ENCODE measurements at regions not wholly inside any gene's neighbourhood (a gene's known extent, or its start where the extent isn't known, plus 50 kb on each side); places are given as distances from the start of the nearest gene placed in this dataset.

DNA sequence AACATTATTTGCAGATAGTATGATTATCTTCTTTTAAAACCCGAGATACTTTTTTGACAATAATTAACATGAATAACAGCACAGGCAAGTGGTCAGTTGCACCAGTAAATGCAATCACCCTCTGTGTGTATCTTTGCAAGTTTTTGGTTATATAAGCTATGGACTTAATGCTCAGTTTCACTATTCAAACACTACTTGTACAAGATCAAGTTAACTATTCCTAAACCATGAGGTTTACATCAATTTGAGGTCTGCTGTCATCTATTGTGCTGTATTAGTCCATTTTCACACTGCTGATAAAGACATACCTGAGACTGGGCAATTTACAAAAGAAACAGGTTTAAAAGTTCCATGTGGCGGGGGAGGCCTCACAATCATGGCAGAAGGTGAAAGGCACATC, 323.2 kb downstream of the NR4A2 start:
- H3K4me3 ChIP-seq = no peak overlapping the region
- H3K27ac ChIP-seq (replicated peaks) = no peak overlapping the region
- no peaks in the 10 kb centered on the region for H3K36me3 ChIP-seq
- H3K27me3 ChIP-seq (ENCODE audit: low read depth) = no peaks in the 10 kb centered on the region
- intact Hi-C loops (cut with micrococcal nuclease) = no loop called here
- no peaks in the 10 kb centered on the region for H3K4me1 ChIP-seq
- DNase-seq = no peak
- TF ChIP-seq, protein P1, sequence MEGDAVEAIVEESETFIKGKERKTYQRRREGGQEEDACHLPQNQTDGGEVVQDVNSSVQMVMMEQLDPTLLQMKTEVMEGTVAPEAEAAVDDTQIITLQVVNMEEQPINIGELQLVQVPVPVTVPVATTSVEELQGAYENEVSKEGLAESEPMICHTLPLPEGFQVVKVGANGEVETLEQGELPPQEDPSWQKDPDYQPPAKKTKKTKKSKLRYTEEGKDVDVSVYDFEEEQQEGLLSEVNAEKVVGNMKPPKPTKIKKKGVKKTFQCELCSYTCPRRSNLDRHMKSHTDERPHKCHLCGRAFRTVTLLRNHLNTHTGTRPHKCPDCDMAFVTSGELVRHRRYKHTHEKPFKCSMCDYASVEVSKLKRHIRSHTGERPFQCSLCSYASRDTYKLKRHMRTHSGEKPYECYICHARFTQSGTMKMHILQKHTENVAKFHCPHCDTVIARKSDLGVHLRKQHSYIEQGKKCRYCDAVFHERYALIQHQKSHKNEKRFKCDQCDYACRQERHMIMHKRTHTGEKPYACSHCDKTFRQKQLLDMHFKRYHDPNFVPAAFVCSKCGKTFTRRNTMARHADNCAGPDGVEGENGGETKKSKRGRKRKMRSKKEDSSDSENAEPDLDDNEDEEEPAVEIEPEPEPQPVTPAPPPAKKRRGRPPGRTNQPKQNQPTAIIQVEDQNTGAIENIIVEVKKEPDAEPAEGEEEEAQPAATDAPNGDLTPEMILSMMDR (IDR thresholded peaks at IDR 0.05; ENCODE audit: borderline replicate concordance) = no peak
- H3K9me3 ChIP-seq (replicated peaks) = peaks cover 18% of the 10 kb centered on the region

DNA sequence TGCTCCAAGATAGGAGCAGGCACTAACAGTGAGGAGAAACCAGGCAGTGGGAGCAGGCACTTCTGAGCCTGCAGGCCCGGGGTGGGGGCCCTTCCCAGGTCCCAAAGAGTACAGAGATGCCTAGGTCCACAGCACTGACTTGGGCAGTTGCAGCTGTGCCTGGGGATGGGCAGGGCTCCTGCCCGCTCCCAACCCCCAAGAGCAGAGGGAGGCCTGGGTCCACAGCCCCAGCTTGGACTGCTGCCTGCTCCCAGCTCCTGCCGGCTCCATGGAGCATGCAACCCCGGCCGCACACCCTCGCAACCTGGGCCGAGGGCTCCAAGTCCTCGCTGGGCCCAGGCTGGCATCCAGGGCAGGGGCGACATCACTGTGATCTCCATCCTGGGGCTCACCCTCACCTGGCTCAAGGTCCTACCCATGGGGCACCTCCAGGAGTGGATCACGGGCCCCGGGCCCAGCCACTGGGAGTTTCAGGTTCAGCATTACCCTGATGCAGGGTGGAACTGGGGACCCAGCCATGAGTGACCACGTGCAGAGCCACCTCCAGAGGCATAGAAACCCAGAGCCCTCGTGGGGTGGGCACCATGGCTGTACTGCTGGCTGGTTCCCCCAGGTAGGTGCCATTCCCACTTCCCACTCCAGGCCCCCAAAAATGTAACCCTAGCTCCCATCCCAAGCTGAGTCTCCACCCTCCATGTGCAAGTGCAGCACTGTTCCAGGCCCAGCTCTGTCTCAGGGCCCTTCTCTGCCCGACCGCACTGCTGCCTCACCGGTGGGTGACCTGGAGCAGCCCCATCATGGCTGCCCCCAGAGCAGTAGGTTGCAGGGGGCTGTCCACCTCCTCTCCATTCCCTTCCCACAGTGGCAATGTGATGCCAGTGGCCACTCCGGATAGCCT, 325.6 kb downstream of the NR4A2 start:
- Histone ChIP-seq H3K4me1 (no peaks in the 10 kb centered on the region), H3K27me3 (ENCODE audit: low read depth) (no peaks in the 10 kb centered on the region), H3K36me3 (no peaks in the 10 kb centered on the region), H3K27ac (replicated peaks) (no peak overlapping the region), H3K9me3 (replicated peaks) (peaks cover 18% of the 10 kb centered on the region), H3K4me3 (no peak overlapping the region)
- intact Hi-C loops (cut with micrococcal nuclease) = no loop called here
- TF ChIP-seq, protein P1 (IDR thresholded peaks at IDR 0.05; ENCODE audit: borderline replicate concordance) = no peak
- DNase-seq = no peak

DNA sequence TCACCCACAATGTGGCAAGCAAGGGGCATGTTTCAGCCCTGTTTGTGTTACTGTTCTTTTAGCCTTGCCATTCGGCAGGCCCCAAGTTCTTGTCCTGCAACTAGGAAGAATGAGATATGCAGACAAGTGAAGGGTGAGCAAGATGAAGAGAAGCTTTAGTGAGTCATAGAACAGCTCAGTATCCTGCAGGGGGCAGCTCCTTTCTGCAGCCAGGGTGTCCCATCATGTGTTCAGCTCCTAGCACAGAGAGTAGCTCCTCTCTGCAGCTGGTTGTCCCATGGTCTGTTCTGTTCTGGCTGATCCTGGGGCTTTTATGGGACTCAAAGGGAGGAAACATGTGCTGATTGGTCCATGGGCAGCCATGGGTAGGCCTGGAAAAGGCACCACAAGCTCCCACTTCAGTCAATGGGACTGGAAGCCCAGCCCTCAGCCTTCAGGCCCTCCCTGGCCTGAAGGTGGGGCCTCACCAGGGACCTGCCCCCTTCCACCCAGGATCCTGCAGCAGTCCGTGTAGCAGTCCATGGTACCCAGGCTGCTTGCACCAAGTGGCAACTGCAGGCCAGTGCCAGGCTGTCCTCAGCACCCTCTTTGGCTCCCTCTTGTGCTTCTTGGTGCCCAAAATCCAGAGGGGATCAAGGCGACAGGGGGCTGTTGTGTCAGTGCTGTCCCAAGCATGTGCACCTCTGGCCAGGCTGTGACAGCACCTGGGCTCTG, 326.4 kb downstream of the NR4A2 start:
- H3K27ac ChIP-seq (replicated peaks) = no peak overlapping the region
- no peaks in the 10 kb centered on the region for H3K27me3 ChIP-seq (ENCODE audit: low read depth)
- no peak overlapping the region for H3K4me3 ChIP-seq
- TF ChIP-seq, protein P1 (IDR thresholded peaks at IDR 0.05; ENCODE audit: borderline replicate concordance) = no peak
- DNase-seq = no peak
- no peaks in the 10 kb centered on the region for H3K4me1 ChIP-seq
- peaks cover 13% of the 10 kb centered on the region for H3K9me3 ChIP-seq (replicated peaks)
- H3K36me3 ChIP-seq = no peaks in the 10 kb centered on the region
- intact Hi-C loops (cut with micrococcal nuclease) = no loop called here

DNA sequence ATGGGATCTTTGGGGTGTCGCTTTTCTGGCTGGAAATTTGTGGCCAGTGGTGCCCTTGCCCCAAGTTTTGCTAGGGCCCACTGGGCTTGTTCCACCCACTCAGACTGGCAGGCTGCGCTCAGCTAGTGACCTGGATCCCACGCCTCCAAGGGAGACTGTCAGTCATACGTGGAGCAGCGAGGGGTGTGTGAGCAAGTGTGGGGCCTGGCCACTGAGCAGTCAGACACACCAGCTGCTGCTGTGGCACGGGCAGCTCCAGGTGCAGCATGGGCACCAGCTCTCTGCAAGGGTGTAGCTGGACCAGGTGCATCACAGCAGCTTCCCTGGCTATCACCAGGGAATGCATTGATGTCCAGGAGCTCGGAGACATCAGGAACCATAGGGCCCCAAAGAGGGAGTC, 327.0 kb downstream of the NR4A2 start:
- DNase-seq = no peak
- Histone ChIP-seq H3K27ac (replicated peaks) (no peak overlapping the region), H3K4me3 (no peak overlapping the region), H3K4me1 (no peaks in the 10 kb centered on the region), H3K27me3 (ENCODE audit: low read depth) (no peaks in the 10 kb centered on the region), H3K36me3 (no peaks in the 10 kb centered on the region), H3K9me3 (replicated peaks) (peaks cover 8% of the 10 kb centered on the region)
- intact Hi-C loops (cut with micrococcal nuclease) = no loop called here
- TF ChIP-seq, protein P1 (IDR thresholded peaks at IDR 0.05; ENCODE audit: borderline replicate concordance) = no peak

DNA sequence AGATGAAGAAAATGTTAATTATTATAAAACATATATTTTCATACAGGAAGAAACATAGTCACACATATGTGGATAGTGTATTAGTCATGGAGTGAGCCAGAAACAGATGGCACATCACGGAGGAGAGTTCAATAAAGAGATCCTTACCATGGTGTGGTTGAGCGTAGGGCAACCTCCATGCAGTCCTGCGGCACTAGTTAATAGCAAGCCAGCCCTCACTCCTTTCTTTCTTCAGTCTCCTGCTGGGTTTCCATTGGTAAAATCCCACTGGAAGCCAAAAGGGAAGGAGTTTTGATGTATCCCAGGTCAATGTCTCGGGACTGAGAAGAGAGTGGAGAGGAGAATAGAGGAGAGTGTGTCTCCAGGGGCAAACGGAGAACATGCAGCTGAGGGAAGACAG, 328.1 kb downstream of the NR4A2 start:
- no peaks in the 10 kb centered on the region for H3K9me3 ChIP-seq (replicated peaks)
- H3K27ac ChIP-seq (replicated peaks) = no peak overlapping the region
- DNase-seq = no peak
- TF ChIP-seq, protein P1 (IDR thresholded peaks at IDR 0.05; ENCODE audit: borderline replicate concordance) = no peak
- H3K4me3 ChIP-seq = no peak overlapping the region
- no peaks in the 10 kb centered on the region for H3K36me3 ChIP-seq
- intact Hi-C loops (cut with micrococcal nuclease) = no loop called here
- H3K4me1 ChIP-seq = no peaks in the 10 kb centered on the region
- H3K27me3 ChIP-seq (ENCODE audit: low read depth) = no peaks in the 10 kb centered on the region

All from left ventricle myocardium inferior (tissue), 1 donor.